ENCODE measurements at regions not wholly inside any gene's neighbourhood (a gene's known extent, or its start where the extent isn't known, plus 50 kb on each side); places are given as distances from the start of the nearest gene placed in this dataset.

GRCh38 chr14:101502761-101503392, 58.4 kb upstream of the DIO3 start:
- WGBS, 2 donors: 91 to 94% methylated on average over 18 of the region's 18 CpGs
- Histone ChIP-seq H3K9me3 (ENCODE audit: control insufficient read depth in 4 of 4, insufficient read depth in 3 of 4, low read length in 3 of 4) (peaks cover 0 to 10% (median 0%) of the 10 kb centered on the region in 4 donors), H3K27ac (ENCODE audit: low read depth in 1 of 2, low read length in 1 of 2) (no peak overlapping the region), H3K4me1 (ENCODE audit: control insufficient read depth in 5 of 5, insufficient read depth in 5 of 5, low read length in 5 of 5) (peaks cover 0 to 7% (median 0%) of the 10 kb centered on the region in 5 donors), H3K36me3 (ENCODE audit: control insufficient read depth in 4 of 4, insufficient read depth in 4 of 4, low read length in 4 of 4) (no peaks in the 10 kb centered on the region), H3K27me3 (ENCODE audit: control insufficient read depth in 3 of 3, insufficient read depth in 3 of 3, low read length in 2 of 3) (peaks cover 0 to 14% (median 0%) of the 10 kb centered on the region in 3 donors), H3K9ac (ENCODE audit: insufficient read depth in 1 of 2, low read length in 2 of 2) (no peak overlapping the region), H3K4me3 (no peak overlapping the region)
- TF ChIP-seq, protein P1, sequence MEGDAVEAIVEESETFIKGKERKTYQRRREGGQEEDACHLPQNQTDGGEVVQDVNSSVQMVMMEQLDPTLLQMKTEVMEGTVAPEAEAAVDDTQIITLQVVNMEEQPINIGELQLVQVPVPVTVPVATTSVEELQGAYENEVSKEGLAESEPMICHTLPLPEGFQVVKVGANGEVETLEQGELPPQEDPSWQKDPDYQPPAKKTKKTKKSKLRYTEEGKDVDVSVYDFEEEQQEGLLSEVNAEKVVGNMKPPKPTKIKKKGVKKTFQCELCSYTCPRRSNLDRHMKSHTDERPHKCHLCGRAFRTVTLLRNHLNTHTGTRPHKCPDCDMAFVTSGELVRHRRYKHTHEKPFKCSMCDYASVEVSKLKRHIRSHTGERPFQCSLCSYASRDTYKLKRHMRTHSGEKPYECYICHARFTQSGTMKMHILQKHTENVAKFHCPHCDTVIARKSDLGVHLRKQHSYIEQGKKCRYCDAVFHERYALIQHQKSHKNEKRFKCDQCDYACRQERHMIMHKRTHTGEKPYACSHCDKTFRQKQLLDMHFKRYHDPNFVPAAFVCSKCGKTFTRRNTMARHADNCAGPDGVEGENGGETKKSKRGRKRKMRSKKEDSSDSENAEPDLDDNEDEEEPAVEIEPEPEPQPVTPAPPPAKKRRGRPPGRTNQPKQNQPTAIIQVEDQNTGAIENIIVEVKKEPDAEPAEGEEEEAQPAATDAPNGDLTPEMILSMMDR (IDR thresholded peaks at IDR 0.05; ENCODE audit: control extremely low read depth, extremely low read depth): no peak
- no peak for ATAC-seq (ENCODE audit: insufficient read depth, low FRiP score)
- DNase-seq: no peak

GRCh38 chr14:101503431-101504095, 57.7 kb upstream of the DIO3 start:
- Histone ChIP-seq H3K36me3 (ENCODE audit: control insufficient read depth in 4 of 4, insufficient read depth in 4 of 4, low read length in 4 of 4) (no peaks in the 10 kb centered on the region), H3K9ac (ENCODE audit: insufficient read depth in 1 of 2, low read length in 2 of 2) (no peak overlapping the region), H3K27ac (ENCODE audit: low read depth in 1 of 2, low read length in 1 of 2) (no peak overlapping the region), H3K4me3 (no peak overlapping the region), H3K4me1 (ENCODE audit: control insufficient read depth in 5 of 5, insufficient read depth in 5 of 5, low read length in 5 of 5) (peaks cover 0 to 5% (median 0%) of the 10 kb centered on the region in 5 donors), H3K9me3 (ENCODE audit: control insufficient read depth in 4 of 4, insufficient read depth in 3 of 4, low read length in 3 of 4) (peaks cover 0 to 7% (median 0%) of the 10 kb centered on the region in 4 donors), H3K27me3 (ENCODE audit: control insufficient read depth in 3 of 3, insufficient read depth in 3 of 3, low read length in 2 of 3) (peaks cover 0 to 14% (median 0%) of the 10 kb centered on the region in 3 donors)
- TF ChIP-seq, protein P1 (IDR thresholded peaks at IDR 0.05; ENCODE audit: control extremely low read depth, extremely low read depth): no peak
- ATAC-seq (ENCODE audit: insufficient read depth, low FRiP score) (no peak), DNase-seq (no peak)
- 93 to 99% methylated on average over 14 of the region's 14 CpGs for WGBS, 2 donors

DNA sequence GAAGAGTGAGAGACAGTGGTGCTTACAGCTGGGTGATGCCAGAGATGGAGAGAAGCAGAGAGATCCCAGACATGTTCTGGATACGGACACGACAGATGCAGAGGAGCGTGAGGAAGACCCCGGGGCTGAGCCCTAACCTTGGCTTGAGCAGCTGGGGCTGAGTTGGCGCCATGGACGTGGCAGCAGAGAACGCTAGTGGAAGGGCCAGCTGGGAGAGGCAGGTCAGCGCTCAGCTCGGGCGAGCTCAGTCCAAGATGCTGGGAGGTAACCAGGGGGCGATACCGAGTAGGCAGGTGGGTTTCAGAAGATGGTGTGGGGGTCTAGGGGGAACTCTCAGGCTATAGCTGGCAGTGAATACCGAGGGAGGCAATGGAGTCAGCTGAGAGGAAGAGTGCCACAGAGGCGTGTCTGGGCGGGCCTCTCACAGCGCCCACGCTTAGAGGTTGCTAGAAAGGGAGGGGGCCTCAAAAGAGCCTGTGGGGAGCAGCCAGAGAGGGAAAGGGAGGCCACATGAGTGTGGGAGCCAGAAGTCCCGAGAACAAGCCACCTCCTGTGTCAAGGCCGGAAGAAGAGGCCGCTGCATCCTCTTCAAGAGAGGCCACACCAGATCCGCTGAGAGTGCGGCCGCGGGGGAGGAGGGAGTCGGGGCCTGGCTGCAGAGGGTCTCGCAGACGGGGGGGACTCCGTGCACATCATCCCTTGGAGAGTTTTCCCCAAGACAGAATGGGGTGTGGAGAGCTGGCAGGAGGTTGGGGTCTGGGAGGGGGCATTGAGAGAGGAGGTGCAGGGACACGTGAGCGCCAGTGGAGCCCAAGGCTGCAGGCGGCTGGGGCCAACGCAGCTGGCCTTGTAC, 57.0 kb upstream of the DIO3 start:
- Histone ChIP-seq H3K4me3 (no peak overlapping the region), H3K36me3 (ENCODE audit: control insufficient read depth in 4 of 4, insufficient read depth in 4 of 4, low read length in 4 of 4) (no peaks in the 10 kb centered on the region), H3K9ac (ENCODE audit: insufficient read depth in 1 of 2, low read length in 2 of 2) (no peak overlapping the region), H3K27ac (ENCODE audit: low read depth in 1 of 2, low read length in 1 of 2) (no peak overlapping the region), H3K4me1 (ENCODE audit: control insufficient read depth in 5 of 5, insufficient read depth in 5 of 5, low read length in 5 of 5) (peaks cover 0 to 5% (median 0%) of the 10 kb centered on the region in 5 donors), H3K9me3 (ENCODE audit: control insufficient read depth in 4 of 4, insufficient read depth in 3 of 4, low read length in 3 of 4) (peaks cover 0 to 7% (median 0%) of the 10 kb centered on the region in 4 donors), H3K27me3 (ENCODE audit: control insufficient read depth in 3 of 3, insufficient read depth in 3 of 3, low read length in 2 of 3) (peaks cover 0 to 13% (median 0%) of the 10 kb centered on the region in 3 donors)
- no peak for DNase-seq
- no peak for ATAC-seq (ENCODE audit: insufficient read depth, low FRiP score)
- 87 to 89% methylated on average over 32 of the region's 32 CpGs for WGBS, 2 donors
- TF ChIP-seq, protein P1 (IDR thresholded peaks at IDR 0.05; ENCODE audit: control extremely low read depth, extremely low read depth): no peak
